Stimulated activated CD4-positive, alpha-beta T cell treated with anti-CD3 and anti-CD28 coated beads, Interleukin-15, amount 100 ng/mL, for 24 hours (primary cell): ENCODE measurements at regions not wholly inside any gene's neighbourhood (a gene's known extent, or its start where the extent isn't known, plus 50 kb on each side); places are given as distances from the start of the nearest gene placed in this dataset.
"Not testable (repeated sequence)": the region's sequence is repeated elsewhere in the genome, so short reads cannot be mapped to it uniquely, and the experiment has no call there.

ENCODE experiments used
- DNase-seq: peaks from one replicate; pipeline ENCODE4 v3.0.0-alpha.2; 2020

DNA sequence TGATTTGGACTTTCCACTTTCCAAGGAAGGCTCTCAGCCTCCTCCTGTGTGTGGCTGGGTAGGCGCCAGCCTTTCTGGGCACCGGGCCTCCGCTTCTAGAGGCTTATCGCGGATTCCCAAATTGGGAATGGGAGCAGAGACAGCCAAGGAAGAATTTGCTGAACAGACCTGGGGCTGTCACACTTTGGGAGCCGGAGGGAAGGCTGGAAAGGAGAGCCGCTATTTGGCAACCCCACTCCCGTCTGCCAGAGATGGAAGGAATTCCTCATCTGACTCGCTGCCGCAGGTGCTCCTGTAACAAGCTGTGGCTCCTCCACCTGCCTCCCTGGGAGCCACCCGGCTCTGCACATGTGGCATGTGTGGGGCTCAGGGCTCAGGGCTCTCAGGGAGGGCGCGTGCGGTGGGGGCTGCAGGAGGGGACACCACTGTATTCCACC, 50.8 kb upstream of the ECHDC3 start:
- DNase-seq: no peak

DNA sequence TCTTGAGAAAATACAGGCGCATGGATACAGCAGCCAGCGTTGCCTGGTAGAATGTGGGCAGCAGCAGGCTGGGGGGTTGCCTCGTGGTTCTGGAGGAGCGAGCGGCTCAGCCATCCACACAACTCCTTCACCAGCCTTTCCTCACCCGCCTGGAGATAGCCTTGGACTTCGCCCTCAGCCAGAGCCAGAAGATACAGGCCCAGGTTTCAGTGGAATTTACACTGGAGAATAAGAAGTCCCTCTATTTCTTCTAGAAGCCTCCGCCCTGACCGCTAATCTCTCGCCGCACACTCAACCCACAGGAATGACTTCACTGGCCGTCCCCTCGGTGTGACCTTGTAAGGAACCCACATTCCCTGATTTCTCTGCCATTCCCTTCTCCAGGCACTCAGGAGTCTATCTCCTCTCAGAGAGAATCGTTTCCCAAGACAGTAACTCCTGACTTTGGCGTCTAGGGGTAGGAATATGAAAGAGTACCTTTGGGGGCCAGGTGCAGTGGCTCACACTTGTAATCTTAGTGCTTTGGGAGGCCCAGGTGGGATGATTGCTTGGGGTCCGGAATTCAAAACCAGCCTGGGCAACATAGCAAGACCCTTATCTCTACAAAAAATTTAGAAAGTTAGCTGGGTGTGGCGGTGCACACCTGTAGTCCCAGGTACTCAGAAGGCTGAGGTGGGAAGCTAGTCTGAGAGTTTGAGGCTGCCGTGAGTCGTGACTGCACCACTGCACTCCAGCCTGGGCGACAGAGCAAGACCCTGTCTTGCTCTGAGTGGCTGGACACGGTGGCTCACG, 52.0 kb upstream of the ECHDC3 start:
- DNase-seq: no peak

DNA sequence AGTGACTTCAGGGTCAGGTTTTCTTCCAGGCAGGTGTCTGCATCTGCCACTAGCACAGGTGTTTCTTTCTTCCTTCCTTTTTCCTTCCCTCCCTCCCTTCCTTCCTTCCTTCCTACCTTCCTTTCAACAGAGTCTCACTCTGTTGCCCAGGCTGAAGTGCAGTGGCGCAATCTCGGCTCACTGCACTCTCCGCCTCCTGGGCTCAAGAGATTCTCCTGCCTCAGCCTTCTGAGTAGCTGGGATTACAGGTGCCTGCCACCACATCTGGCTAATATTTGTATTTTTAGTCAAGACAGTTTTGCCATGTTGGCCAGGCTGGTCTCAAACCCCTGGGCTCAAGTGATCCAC, 53.8 kb upstream of the ECHDC3 start:
- not testable (repeated sequence) for DNase-seq

DNA sequence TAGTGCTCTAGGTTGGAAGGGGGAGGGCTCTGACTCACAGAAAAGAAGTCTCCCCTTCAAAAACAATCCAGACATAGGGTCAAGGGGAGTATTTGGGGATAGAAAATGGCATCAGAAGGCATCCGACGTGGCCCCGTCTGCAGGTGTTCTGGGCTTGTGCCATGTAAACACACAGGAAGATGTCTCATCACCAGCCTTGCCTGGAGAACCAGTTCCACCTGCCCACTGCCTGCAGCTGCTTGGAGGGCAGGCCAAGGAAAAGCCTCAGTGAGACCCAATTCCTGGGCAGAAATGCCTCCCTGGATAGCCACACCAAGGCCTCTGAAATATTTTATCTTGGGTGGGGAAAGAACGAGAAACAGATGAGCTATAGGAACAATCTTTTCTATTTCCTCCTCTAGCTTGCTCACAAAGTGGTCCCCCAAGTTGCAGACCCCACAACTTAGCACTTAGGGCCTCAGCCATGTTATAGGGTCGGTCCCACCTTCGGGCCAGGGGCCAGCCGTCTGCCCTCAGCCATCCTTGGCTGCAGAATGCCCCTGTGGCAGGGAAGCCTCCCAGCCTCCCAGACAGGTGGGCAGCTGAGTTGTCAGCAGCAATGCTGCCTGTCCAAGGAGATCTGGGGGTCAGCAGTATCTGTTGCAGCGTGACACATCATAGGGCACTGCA, 54.3 kb upstream of the ECHDC3 start:
- DNase-seq: no peak

DNA sequence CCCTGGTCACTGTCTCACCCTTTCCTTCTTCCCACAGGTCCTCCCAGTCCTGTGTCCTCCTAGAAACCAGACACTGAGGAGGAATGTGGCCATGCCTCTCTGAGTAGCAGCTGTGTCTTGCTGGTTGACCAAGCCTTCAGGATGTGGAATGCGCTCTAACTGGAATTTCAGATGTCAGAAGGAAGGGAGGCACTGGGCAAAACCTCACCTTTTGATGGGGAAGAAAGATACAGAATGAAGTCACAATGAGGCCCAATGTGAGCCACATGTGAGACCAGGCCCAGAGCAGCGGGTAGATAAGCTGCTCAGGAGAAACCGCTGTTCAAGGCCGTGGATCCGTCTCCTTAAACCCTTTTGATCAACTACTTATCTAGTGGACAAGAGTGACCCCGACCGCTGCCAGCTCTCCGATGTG, 54.8 kb upstream of the ECHDC3 start:
- no peak for DNase-seq

DNA sequence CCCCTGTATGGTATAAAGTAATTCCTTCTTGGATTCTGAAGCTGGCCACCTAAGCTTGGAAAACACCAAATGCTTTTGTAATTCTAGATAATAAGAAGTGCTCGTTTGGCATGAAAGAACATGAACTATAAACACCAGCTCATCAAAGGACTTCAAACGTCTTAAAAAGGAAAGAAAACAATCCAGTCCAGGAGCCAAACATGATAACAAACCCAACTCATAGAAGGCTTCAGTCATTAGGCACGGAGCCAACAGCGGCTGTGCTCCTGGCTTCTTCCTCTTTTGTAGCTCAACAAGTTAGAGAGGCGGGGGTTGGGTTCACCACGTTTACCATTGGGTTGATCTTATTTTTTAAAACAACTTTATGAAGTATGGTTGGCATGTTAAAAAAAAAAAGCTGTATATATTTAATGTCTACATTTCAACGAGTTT, 56.4 kb upstream of the ECHDC3 start:
- DNase-seq: peak; percentile 36

DNA sequence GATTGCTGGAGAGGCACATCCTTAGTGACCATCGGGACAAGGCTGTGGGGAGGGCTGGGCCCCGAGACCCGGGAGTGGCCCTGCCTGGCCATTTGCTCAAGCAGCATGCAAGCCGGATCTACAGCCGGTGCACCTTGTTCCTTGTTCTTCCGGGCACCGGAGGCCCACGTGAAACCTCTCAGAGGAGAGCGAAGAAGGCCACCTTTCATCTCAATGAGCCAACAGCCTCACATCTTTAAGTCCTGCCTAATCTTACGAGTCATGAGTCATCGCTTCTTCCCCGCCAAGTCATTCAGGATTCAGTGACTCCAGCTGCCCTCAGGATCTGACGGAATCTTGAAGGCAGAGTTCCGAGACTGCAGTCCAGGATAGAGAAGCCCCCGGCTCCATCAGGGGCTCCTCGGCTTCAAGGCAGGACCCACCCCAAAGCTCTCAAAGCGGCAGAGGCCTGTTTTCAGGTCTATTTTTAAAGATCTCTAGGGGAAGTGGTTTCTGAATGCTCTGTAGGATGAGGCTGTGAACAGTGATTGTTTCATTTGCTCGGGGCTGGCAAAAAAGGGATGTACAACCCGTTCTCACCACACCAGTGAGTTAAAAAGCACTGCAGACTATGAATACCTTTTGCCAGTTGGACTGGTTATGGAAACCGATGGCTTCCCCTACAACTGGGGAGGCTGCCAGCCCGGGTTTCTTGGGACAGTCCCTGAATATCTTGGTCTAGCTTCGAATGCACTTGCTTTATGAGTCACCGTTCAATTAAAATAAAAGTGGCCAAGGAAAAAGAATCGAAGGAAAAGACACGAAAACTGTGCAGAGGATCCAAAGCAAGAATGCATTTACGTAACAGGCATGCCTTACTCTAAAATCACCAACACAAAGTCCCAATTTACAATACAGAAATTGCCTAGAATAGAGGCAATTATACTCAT, 57.2 kb upstream of the ECHDC3 start:
- DNase-seq: peak; percentile 73

DNA sequence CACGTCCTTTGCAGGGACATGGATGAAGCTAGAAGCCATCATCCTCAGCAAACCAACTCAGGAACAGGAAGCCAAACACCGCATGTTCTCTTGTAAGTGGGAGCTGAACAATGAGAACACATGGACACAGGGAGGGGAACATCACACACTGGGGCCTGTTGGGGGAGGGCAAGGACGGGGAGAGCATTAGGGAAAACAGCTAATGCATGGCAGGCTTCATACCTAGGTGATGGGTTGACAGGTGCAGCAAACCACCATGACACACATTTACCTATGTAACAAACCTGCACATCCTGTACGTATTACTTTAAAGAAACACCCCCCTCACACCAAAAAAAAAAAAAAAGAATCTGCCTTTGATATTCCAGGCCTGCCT, 57.9 kb upstream of the ECHDC3 start:
- not testable (repeated sequence) for DNase-seq

DNA sequence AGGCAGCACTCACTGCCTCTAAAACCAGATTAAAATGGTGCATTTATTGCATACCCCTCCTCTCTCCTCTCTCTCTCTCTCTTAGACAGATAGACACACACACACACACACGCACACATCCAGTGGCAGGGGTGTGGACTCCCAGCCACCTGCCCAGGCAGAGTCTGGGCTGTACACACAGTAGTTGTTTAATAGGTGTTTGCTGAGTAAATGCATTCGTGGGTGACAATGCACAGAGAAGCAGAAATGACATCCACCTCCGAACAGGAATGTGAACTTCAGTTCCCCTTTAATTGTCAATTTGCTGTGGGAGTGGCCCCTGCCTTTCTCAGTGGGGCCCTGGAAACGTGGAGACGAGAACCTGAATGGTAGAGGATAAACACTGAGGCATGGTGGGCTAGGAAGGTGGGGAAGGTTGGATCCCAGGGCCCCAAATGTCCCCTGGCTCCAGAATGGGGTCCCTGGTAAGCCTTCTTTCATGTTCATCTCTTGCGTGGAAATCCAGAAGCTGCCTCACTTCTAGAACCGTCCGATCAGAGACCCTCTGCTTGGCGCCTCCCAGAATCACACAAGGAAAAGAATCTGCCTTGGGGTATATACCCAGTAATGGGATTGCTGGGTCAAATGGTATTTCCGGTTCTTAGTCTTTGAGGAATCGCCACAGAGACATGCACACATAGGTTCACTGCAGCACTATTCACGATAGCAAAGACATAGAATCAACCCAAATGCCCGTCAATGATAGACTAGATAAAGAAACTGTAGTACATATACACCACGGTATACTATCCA, 58.5 kb upstream of the ECHDC3 start:
- no peak for DNase-seq

DNA sequence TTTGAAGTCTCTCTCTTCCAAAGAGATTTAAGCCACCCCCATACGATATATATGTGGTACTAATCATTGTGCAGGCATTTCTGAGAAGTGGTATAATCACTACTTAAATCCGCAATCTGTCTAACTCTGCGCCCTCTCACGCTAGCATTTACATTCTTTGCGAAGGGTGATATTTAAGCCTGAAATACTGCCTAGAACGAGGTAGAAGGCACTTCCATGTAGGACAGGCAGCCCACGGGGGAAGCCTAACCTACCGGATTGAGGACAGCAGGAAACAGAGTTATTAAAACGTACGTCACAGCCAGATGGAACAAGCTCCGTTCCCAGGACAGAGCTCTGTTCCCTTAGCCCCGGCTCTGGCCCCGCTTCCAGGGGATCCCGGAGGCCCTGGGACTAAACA, 59.3 kb upstream of the ECHDC3 start:
- no peak for DNase-seq

DNA sequence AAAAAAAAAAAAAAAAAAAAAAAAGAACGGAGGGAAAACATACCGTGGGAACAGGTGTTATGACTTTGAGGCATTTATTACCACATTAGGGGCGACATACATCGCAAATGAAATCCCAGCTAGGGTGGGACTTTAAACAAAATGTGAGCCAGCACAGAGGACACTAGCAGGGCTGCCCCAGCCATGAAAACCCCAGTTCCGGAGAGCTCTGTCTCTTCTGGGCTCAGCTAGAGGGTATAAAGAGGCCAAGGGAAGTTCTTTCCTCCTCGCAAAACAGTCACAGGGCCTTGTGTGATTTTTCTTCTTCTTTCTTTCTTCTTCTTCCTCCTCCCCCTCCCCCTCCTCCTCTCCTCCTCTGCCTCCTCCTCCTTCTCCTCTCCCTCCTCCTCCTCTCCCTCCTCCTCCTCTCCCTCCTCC, 59.9 kb upstream of the ECHDC3 start:
- DNase-seq: no peak

DNA sequence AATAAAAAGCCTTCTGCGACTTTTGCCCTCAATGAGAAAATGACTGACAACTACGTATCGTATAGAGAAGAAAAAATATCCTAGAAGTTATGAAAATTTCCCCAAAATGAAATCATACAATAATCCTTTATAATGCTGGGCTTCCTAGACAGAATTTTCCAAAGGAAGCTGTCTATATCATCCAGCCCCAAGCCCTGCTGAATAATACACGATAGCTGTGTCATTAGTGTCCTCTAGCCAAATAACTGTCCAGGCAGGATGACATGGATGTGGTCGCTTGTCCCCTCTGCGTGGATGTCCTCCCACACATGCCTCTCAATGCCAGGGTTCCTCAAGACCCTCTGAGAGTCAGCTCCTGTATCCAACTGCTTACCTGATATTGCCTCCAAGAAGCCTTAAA, 61.7 kb upstream of the ECHDC3 start:
- no peak for DNase-seq

DNA sequence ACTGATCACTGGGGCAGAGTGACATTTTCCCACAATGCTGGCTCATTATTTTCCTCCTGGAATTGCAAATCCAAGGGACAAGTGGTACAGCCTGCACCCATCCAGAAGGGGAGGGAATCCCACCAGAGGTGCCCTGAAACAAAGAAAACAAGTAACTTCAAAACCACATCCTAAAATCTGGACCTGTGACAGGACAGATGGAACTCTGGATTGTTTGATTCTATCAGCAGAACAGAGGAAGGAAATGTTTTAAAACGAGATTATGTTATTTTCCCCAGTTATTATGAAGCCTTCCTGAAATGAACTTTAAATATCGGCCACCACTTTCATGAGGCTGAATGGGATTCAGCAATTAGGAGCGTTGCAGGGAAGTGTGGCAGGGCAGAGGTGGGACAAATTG, 62.2 kb upstream of the ECHDC3 start:
- DNase-seq: no peak

DNA sequence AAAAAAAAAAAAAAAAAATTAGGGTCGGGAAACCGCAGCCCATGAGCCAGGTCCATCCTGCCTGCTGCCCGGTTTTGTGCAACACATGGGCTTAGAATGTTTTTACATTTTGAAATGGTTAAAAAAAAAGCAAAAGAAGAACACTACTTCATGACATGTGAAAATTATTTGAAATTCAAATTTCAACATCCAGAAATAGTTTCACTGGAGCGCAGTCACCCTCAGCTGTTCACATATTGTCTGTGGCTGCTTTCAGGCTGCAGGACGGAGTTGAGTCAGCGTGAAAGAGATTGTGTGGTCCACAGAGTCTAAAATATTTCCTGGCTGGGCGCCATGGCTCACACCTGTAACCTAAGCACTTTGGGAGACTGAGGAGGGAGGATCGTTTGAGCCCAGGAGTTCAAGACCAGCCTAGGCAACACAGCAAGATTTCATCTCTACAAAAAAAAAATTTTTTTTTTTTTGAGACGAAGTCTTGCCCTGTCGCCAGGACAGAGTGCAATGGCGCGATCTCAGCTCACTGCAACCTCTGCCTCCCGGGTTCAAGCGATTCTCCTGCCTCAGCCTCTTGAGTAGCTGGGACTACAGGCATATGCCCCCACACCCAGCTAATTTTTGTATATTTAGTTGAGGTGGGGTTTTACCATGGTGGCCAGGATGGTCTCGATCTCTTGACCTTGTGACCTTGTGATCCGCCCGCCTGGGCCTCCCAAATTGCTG, 63.9 kb upstream of the ECHDC3 start:
- DNase-seq: peak; percentile 57

DNA sequence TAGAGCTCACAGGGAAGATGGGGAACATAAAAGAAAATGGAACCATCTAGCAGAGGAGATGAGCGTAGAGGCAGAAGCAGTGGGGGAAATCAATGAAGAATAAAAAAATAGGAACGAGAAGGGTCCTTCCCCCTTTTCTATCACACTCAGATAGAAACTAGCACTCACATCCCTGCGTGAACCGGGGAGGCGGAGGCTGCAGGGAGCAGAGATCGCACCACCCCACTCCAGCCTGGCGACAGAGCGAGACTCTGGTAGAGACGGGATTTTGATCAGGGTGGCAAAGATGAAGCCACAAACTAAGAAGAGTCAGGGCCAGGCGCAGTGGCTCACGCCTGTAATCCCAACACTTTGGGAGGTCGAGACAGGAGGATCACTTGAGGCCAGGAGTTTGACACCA, 64.7 kb upstream of the ECHDC3 start:
- no peak for DNase-seq

DNA sequence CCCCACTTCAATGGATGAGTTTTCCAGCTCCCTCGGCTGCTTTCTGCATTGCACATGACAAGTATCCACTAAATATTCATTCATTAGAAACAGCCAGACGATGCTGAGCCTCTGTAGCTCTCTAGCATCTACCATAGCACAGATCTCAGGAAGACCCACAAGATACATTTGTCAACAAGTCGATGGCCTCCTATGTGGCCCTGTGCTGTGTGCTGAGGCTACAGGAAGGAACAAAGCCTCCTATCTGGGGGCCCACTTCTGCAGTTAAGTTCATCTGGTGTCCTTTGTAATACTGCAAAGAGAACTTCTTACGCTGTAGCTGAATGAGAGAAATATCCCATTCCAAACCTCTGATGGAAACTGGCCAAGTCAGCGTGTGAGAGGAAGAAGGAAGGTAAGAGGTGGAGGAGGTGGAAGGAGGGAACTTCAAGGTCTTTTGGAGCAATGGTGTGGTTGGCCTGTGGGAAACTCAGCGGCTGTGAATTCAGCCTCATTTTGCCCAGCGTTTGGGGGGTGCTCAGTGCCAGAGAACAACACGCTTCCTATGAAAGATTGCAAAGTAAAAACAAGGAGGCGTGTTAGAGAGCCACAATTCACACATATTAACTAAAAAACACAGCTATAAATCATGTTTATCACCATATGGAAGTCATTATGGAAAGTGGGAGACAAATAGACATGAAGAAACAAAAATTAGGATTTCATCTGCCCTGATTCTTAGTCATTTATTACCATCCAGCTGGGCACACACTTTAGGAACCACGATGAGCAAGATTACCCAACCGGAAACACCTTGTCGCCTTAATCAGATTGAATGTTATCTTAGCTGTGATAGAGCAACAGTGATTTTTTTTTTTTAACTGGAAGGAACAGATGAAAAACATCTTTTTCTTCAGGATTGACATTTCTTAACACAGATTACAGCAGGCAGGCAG, 62.2 kb upstream of the USP6NL start:
- peak; percentile 16 for DNase-seq

DNA sequence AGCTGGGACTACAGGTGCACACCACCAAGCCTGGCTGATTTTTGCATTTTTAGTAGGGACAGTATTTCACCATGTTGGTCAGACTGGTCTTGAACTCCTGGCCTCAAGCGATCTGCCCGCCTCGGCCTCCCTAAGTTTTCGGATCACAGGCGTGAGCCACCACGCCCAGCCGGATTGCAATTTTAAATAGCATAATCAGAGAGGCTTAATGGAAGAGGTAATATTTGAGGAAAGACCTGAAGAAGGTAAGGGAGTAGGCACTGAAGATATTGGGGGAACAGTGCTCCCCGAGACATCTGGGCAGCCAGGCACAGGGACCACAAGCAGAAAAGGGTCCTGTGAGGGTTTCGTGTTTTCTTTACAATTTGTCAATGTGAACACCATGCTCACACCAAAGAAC, 61.4 kb upstream of the USP6NL start:
- DNase-seq: no peak

DNA sequence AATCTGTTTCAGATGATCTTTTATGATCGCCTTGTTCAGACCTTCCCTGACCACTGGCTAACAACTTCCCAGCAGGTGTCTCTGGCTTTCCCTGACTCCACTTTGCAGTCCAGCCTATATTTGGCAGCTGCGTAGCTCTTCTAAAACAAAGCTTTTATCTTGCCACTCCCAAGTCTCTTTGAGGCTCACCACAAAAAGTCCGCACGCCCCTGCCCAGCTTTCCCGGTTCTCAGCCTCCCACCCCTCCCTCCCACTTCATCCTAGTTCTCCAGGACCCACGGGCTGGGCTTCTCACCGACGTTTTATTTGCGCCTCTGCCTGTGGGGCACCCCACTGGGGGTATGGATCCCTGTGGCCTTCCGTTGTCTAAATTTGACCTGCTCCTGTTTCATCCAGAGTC, 58.9 kb upstream of the USP6NL start:
- no peak for DNase-seq

DNA sequence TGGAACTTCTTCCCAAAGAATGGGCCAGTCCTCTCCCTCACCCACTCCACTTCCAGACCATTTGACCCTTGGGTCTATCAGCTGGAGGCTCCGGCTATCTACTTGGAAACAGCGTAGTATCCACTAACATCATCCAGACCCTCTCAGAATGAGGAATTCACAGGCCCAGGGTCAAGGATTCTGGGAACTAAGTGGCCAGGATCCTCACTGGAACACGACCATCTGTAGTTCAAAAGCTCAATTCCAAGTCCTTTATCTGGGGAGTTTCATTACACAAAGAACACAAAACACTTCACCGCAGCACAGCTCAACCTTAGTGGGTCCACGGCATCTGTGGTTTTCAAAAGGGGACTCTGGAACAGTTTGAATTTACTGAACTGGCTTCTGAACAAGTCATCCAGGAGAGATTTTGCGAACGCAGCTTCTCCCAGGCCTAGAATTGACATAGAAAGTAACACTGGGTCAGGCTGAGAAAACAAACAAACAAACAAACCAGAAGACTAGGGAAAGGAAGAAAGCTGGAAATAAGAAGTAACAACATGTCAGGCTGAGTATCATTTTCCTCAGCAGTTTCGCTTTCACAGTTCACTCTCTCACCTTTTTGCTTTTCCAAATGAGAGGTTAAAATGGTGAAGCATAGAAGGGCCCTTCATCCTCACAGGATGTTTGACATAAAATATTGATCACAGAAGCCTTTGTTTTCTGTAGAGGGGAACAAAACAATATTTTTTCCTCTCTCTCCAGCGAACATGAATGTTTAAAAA, 57.6 kb upstream of the USP6NL start:
- DNase-seq: no peak

DNA sequence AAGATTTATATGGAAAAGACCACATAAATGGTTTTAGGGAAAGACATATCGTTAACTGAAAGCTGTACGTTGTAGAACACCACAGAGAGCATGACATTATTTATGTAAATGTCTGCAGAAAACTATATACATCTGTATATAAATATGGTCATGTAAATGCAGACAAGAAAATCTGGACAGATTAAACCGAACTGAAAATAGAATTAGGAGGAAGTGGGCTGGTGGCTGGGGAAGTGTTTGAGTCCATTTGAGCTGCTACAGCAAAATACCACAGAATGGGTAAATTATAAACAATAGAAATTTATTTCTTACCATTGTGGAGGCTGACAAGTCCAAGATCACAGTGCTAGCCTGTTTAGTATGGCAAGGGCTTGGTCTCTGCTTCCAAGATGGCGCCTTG, 56.3 kb upstream of the USP6NL start:
- DNase-seq: no peak
